HG03342 (cell line): ENCODE measurements at regions not wholly inside any gene's neighbourhood (a gene's known extent, or its start where the extent isn't known, plus 50 kb on each side); places are given as distances from the start of the nearest gene placed in this dataset.

Source experiments
- ATAC-seq: cut with Tn5 transposase; IDR thresholded peaks from one replicate; pipeline ENCODE4 v1.9.1; 2021; ENCODE audit warnings: mild to moderate bottlenecking, moderate library complexity; ENCODE audit not compliant: unreplicated experiment

DNA sequence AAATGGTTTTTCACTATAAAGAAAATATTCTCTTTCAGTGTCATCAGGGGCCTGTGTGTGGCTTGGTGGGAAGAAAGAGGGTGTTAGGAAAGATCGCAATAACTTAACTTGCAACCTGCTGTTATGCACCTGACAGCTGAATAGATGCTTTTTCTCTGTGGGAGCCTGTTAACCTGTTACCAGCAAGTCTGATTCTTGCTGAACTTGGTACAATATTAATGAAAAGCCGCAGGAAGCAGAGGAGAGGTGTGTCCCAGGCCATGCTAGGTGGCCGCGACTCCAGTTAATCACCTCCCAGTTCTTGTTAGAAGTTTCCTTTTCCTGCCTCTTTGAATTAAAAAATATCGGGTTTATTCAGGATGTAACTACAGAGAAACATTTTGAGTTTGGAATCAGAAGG, 494.8 kb upstream of the AGA start:
- ATAC-seq = no peak

DNA sequence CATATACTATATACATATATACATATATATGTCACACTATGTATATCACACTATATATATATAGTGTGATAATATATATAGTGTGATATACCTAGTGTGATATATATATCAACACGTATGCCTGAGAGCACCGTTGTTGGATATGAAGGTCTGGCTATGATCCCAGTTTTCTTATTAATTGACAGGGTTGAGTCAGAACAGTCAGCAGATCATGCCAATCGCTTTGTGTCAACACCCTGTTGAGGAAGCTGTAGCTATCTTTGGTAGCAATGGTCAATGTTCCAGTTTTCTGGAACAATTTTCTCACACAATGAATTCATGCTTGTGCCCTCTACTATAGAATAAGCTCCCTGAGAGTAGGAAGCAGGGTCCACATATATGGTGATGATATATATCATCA, 496.0 kb upstream of the AGA start:
- no peak for ATAC-seq

GRCh38 chr4:177945268-177945667, 503.0 kb upstream of the AGA start:
- ATAC-seq = no peak

- no peak for ATAC-seq
Observed at GRCh38 chr4:177947607-177948006, 505.4 kb upstream of the AGA start.

DNA sequence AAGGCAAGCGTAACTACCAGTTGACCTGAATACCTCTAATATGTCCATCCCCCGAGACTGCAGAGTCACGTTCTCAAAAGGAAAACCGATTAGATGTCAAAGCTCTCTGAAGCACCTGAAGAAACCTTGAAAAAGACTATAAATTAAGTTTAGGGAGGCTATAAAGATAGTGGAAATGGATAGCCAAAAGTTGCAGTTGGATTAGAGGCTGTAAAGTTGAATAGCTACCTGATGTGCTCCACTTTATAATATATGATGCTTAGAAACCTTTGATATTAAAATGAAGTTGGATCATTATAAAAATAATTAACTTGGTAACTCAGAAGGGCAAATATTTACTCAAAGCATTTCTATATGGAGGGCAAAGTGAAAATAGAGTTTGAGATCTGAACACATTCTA, 506.6 kb upstream of the AGA start:
- ATAC-seq = no peak

GRCh38 chr4:177951026-177951425, 508.8 kb upstream of the AGA start:
- ATAC-seq = no peak

DNA sequence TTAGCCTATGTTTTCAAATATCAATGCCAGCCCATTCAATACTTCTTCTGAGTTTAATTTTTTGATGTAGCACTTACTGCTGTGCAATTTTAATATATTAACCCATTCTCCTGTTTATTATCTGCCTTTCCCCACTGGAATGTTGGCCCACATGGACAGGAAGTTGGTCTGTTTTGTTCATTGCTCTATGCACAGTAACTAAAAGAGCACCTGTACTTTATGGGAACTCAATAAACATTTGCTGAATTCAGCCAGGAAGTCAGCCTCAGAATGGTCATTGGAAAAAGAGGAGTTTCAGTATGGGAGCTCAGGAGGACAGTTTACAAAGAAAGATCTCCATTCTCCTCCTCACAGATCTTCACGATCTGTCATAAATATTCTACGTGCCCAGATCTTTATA, 510.5 kb upstream of the AGA start:
- no peak for ATAC-seq

GRCh38 chr4:177957596-177958360, 515.5 kb upstream of the AGA start:
- ATAC-seq = no peak

DNA sequence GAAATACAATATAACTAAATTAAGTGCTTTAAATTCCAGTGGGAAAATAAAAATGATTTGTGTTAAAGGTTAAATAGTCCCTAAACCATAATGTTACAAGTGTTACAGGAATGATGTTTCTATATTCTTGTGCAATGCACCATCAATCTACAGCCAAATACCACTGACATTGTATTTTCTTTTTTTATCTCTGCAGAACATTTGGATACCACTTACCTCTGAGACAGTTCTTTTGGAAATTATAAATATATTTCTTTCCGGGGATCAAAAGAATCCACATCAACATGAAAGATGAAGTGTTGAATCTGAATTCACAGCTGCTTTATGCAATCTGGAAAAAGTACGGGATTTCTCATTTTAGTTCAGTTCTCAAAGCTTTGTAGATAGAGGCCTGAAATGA, 518.3 kb upstream of the AGA start:
- no peak for ATAC-seq

DNA sequence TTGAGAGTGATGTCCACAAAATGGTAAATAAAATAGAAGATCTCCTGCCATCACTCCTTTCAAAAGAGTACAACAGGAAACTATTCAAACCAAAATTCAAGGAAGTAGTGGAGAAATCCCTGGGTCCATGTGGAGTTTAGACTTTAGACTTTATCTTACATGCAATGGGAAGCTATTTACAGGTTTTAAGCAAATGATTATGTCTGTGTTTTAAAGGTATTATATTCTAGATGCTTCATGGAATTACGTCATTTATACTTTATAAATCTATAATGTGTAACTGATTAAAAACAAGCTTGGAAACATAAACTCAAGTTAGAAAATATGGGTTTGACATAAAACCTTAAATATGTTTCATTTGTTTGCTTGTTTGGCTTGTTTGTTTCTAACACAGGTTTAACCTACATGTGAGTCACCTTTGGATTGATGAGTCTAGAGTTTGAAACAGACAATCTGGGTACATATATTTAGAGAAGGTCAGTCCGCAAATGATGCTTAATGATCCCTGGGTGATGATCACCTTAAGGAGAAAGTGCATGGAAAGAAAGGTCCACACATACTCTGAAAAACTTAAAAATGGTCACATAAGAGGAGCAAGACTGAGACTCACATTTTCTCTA, 519.6 kb upstream of the AGA start:
- ATAC-seq = no peak

DNA sequence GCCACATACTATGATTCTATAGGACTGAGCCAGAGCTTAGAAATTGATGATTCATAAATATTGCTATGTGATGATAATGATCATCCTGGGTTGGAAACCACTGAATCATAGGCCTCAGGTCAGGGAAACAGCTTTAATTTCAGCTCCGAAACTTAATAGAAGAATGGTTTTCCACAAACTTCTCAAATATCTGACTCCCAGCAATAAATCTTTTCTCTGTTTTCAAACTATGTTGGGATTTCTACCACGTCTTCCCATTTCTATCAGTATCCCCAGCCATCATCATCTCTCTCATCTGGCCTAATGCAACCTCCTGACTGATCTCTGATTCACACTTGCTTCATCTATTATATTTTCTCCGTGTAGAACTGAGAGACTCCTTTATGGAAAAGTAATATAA, 521.8 kb upstream of the AGA start:
- no peak for ATAC-seq

GRCh38 chr4:177964693-177965168, 522.5 kb upstream of the AGA start:
- no peak for ATAC-seq

DNA sequence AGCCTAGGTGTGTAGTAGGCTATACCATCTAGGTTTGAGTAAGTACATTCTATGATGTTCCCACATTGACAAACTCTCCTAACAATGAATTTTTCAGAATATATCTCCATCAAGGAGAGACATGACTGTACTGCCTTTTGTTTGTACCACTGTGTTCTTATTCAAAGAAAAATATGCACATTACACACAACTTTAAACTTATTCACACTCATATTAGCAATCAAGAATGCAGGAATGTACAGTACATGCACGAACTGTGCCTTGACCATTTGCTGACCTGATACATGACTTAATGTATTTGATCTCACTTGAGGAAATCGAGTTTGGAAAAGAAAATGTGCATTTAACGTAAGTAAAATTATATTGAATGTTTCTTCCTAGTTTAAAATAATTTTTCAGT, 525.1 kb upstream of the AGA start:
- ATAC-seq = no peak

DNA sequence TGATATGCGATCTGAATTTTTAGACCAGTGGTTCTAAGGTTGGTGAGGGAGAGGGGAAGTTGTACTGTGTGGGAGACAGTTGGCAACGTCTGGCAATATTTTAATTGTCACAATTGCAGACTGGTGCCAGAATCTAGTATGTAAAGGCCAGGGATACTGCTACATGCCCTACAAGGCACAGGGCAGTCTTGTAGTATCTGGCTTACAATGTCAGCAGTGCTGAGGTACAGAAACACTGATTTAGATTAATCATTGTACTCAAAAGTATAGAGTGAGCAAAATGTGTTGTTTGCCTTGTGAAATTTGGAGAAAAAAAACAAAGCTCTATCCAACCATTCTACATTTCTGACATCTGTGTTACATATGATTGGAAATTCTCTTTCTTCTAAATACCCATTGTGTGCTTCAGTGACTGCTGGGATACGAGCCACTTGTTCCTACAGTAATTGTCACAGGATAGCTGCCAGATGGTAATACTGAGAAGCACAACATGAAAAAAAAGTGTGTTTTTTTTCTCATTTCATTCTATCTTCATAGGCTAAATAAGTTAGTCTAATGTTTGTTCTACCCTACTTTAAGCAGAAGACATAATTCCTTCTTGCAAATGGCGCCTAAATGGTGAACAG, 526.7 kb upstream of the AGA start:
- ATAC-seq = no peak

- no peak for ATAC-seq
Observed at GRCh38 chr4:177974461-177974860, 532.2 kb upstream of the AGA start.

GRCh38 chr4:177975315-177975987, 533.2 kb upstream of the AGA start:
- no peak for ATAC-seq

DNA sequence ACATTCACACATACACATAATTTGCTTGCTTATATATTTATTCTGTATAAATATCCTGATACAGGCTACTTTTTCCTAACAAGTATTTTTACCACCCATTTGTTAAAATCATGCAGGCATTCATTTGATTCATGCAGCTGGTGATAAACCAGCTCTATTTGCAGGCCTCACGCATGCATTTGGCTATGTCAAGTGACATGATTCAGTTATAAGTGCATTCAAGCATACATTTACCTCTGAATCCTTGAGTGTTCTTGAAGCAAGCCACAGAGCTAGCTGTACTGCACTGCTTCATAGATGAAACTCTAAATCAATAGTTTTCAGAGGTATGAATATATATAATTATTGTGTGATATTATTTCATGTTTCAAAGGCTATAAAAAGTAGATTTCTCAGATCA, 544.0 kb upstream of the AGA start:
- ATAC-seq = no peak

DNA sequence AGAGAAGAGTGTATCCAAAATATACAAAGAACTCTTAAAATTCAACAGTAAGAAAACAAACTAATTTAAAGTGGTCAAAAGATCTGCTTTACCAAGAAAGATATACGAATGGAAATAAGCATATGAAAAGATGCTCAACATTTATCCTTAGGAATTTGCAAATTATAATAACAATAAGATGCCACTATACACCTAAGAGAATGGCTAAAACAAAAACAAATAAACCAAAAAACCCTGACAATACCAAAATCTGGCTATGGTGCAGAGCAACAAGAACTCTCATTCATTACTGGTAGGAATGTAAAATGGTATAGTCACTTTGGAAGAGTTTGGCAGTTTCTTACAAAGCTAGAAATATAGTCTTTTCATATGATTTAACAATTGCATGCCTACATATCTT, 545.7 kb upstream of the AGA start:
- no peak for ATAC-seq

- ATAC-seq = no peak
Observed at GRCh38 chr4:177989503-177990201, 547.4 kb upstream of the AGA start.

DNA sequence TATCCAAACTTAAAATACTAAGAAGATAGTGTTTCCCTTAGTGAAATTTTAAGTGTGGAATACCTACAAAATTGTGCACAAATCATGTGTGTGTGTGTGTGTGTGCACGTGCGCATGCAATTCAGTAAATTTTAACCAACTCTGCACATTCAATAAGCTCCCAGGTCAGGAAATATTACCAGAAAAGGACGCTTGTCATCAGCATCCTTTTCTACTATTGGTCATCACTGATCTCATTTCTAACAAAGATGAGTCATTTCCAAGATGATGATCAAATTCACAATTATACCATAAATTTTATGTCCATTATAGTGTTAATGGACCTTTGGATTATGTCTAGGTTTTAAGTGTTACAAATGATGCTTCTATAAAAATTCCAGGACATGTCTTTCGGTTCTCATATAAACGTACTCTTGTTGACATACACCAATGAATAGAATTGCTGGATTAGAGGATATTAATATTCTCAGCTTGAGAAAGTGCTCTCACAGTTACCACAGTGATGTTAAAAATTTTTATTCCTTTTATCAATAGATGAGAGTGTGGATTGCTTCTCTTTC, 560.9 kb upstream of the AGA start:
- ATAC-seq = no peak

GRCh38 chr4:178010596-178010995, 568.4 kb upstream of the AGA start:
- no peak for ATAC-seq
